PC-9 (cell line): ENCODE measurements at regions not wholly inside any gene's neighbourhood (a gene's known extent, or its start where the extent isn't known, plus 50 kb on each side); places are given as distances from the start of the nearest gene placed in this dataset.

Experiments used
- BruUV-seq: library from RNA; stranded (reverse); fragments of 400-500 nt; replicated peaks from 2 replicates; lab custom pipeline; 2021; lab: Mats Ljungman, UMichigan
- CTCF ChIA-PET: fragments of 300-600 bp; sonication (Branson Sonifier 250); formaldehyde crosslinking; loops from one replicate; lab custom pipeline; 2022; ENCODE audit warnings: antibody characterized with exemption; lab: Charles Lee
- POLR2A ChIA-PET: fragments of 300-600 bp; sonication (Branson Sonifier 250); formaldehyde crosslinking; loops from one replicate; lab custom pipeline; 2022; ENCODE audit warnings: antibody characterized with exemption; ENCODE audit not compliant: unreplicated experiment; lab: Charles Lee
- DNase-seq, 2 experiments: peaks; one replicate each; pipeline versions ENCODE4 v3.0.0 to v3.0.0-alpha.2; 2015 to 2022; ENCODE audit warnings: mixed read lengths in 1 of 2
- H2AFZ ChIP-seq: fragments of 200-600 bp; sonication (generic); 2 replicates; pipeline ENCODE4 v1.8.1; 2017; ENCODE audit warnings: antibody characterized with exemption
- H3F3A ChIP-seq: fragments of 200-600 bp; sonication (generic); 2 replicates; pipeline ENCODE4 v1.8.1; 2017; ENCODE audit warnings: antibody characterized with exemption, mild to moderate bottlenecking, low read depth; ENCODE audit not compliant: insufficient read depth
- H3K27ac ChIP-seq: fragments of 200-600 bp; sonication (generic); 2 replicates; pipeline ENCODE4 v1.6.1; 2016; ENCODE audit warnings: mixed run types
- H3K27me3 ChIP-seq: fragments of 200-600 bp; sonication (generic); 2 replicates; pipeline ENCODE4 v1.6.1; 2016; ENCODE audit warnings: low read depth, mixed run types; ENCODE audit not compliant: insufficient read depth
- H3K36me3 ChIP-seq: fragments of 200-600 bp; sonication (generic); 2 replicates; pipeline ENCODE4 v1.6.1; 2016; ENCODE audit warnings: low read depth, mixed run types
- H3K4me1 ChIP-seq: fragments of 200-600 bp; sonication (generic); replicated peaks from 2 replicates; pipeline ENCODE4 v1.6.1; 2016; ENCODE audit warnings: mixed run types; ENCODE audit not compliant: insufficient read depth
- H3K4me2 ChIP-seq: fragments of 200-600 bp; sonication (generic); 2 replicates; pipeline ENCODE4 v1.6.1; 2017; ENCODE audit warnings: mixed run types
- H3K4me3 ChIP-seq: fragments of 200-600 bp; sonication (generic); 2 replicates; pipeline ENCODE4 v1.6.1; 2016; ENCODE audit warnings: mixed run types
- H3K79me2 ChIP-seq: fragments of 200-600 bp; sonication (generic); 2 replicates; pipeline ENCODE4 v1.6.1; 2017; ENCODE audit warnings: low read depth, mixed run types
- H3K9me2 ChIP-seq: fragments of 200-600 bp; sonication (generic); 2 replicates; pipeline ENCODE4 v1.8.1; 2017; ENCODE audit warnings: mild to moderate bottlenecking; ENCODE audit not compliant: insufficient read depth
- H3K9me3 ChIP-seq: fragments of 200-600 bp; sonication (generic); 2 replicates; pipeline ENCODE4 v1.8.1; 2016; ENCODE audit warnings: low read depth; ENCODE audit not compliant: insufficient read depth
- H4K20me1 ChIP-seq: fragments of 200-600 bp; sonication (generic); 2 replicates; pipeline ENCODE4 v1.8.1; 2017; ENCODE audit not compliant: insufficient read depth
- EZH2 ChIP-seq: fragments of 200-600 bp; sonication (generic); IDR thresholded peaks from 2 replicates; pipeline ENCODE4 v1.8.0; 2017; ENCODE audit warnings: antibody characterized with exemption, low read depth
- intact Hi-C: fragments of 100-400 bp; cut with micrococcal nuclease; formaldehyde crosslinking; loops from one replicate; pipeline ENCODE4 v1.10.0; 2022; ENCODE audit not compliant: unreplicated experiment
- TF ChIP-seq, protein P1 (sequence below): fragments of 200-600 bp; sonication (generic); conservative IDR thresholded peaks from 2 replicates; pipeline ENCODE4 v1.6.1; 2017; ENCODE audit warnings: mixed run types, antibody characterized with exemption, mild to moderate bottlenecking, moderate library complexity

DNA sequence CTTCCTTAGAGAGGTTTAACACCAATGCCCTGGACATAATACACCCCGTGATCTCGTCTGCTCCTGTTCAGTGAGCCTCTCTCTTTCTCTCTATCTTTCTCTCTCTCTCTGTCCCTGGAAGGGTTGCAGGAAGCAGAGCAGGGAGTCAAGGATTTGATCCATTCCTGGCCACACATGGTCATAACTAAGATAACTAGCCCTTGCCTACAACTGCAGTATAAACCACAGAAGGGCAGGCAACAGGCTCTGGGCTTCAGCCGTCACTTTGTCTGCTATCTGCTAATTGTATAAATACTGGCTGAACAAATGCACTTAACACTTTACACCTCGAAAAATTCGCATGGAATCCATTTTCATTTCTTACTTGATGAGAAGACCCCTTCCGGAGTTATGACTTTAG is 357.5 kb upstream of the RUNX1 start:
- no peaks in the 10 kb centered on the region for H3K27me3 ChIP-seq
- DNase-seq: no peak
- no peaks in the 10 kb centered on the region for H3K9me3 ChIP-seq
- H3F3A ChIP-seq: no peaks in the 10 kb centered on the region
- ChIA-PET POLR2A (no interaction called here), CTCF (no interaction called here)
- no peaks in the 10 kb centered on the region for H4K20me1 ChIP-seq
- intact Hi-C loops: no loop called here
- H3K4me2 ChIP-seq: no peak overlapping the region
- H3K79me2 ChIP-seq: no peaks in the 10 kb centered on the region
- H2AFZ ChIP-seq: no peak overlapping the region
- no peaks in the 10 kb centered on the region for H3K4me1 ChIP-seq
- no peaks in the 10 kb centered on the region for H3K9me2 ChIP-seq
- H3K4me3 ChIP-seq: no peak overlapping the region
- H3K27ac ChIP-seq: no peak overlapping the region
- no TSS peak for BruUV-seq
- TF ChIP-seq EZH2: no peak
- TF ChIP-seq, protein P1, sequence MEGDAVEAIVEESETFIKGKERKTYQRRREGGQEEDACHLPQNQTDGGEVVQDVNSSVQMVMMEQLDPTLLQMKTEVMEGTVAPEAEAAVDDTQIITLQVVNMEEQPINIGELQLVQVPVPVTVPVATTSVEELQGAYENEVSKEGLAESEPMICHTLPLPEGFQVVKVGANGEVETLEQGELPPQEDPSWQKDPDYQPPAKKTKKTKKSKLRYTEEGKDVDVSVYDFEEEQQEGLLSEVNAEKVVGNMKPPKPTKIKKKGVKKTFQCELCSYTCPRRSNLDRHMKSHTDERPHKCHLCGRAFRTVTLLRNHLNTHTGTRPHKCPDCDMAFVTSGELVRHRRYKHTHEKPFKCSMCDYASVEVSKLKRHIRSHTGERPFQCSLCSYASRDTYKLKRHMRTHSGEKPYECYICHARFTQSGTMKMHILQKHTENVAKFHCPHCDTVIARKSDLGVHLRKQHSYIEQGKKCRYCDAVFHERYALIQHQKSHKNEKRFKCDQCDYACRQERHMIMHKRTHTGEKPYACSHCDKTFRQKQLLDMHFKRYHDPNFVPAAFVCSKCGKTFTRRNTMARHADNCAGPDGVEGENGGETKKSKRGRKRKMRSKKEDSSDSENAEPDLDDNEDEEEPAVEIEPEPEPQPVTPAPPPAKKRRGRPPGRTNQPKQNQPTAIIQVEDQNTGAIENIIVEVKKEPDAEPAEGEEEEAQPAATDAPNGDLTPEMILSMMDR: no peak
- H3K36me3 ChIP-seq: no peaks in the 10 kb centered on the region

DNA sequence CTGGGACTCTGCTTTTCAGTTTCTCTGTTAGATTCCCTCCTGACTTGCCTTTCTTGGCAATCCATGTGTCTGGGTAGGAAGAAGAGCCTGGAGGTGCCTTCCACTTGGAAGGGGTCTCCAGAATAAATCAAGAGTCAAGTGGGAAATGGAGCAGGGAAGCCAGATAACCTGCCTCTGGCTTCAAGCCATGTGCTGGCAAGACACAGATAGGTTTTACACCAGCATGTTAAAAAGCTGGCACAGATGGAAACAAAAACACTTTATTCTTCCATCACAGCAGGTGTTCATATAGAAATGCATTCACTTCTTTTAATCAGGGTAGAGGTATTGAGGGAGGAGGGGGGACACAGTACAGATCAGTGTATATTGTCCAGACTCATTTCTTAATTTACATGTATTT is 356.9 kb upstream of the RUNX1 start:
- POLR2A ChIA-PET: no interaction called here
- TF ChIP-seq, protein P1: no peak
- TF ChIP-seq EZH2: no peak
- Histone ChIP-seq H3K27ac (no peak overlapping the region), H3K4me3 (no peak overlapping the region), H3K27me3 (no peaks in the 10 kb centered on the region), H3K4me2 (no peak overlapping the region), H3K4me1 (no peaks in the 10 kb centered on the region), H3K36me3 (no peaks in the 10 kb centered on the region), H3K9me2 (no peaks in the 10 kb centered on the region), H2AFZ (no peak overlapping the region), H4K20me1 (no peaks in the 10 kb centered on the region), H3K9me3 (no peaks in the 10 kb centered on the region), H3F3A (no peaks in the 10 kb centered on the region), H3K79me2 (no peaks in the 10 kb centered on the region)
- no peak for DNase-seq
- CTCF ChIA-PET: interaction anchor here (0.6 kb wide), 1 partner anchor 337 kb away, joined by 6 read pairs; no protein-coding TSS in a partner anchor
- intact Hi-C loops: no loop called here
- BruUV-seq: no TSS peak

DNA sequence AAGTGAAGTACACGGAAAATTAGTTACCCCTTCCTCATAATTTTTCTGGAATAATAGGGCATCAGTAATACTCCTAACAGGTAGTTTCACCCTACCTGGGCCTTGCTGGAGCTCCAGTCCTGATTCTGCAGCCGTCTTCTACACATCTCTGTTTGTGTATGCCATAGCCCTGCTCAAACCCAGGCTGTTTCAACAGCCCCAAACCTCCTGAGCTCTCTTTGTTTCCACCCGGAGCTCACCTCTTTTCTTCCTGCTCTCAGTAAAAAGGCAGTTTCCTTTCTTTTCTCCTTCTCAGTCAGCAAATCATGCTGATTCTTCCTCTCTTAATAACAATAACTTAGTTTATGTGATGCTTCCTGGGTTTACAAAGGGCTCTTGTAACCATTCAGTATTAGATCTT is 355.1 kb upstream of the RUNX1 start:
- Histone ChIP-seq H2AFZ (no peak overlapping the region), H3K9me2 (no peaks in the 10 kb centered on the region), H3K4me2 (no peak overlapping the region), H3K4me3 (no peak overlapping the region), H4K20me1 (no peaks in the 10 kb centered on the region), H3F3A (no peaks in the 10 kb centered on the region), H3K79me2 (no peaks in the 10 kb centered on the region), H3K9me3 (no peaks in the 10 kb centered on the region), H3K27me3 (no peaks in the 10 kb centered on the region), H3K36me3 (no peaks in the 10 kb centered on the region), H3K27ac (no peak overlapping the region), H3K4me1 (peaks cover 14% of the 10 kb centered on the region)
- intact Hi-C loops: loop anchor here (5.0 kb wide), 1 partner anchor 438 kb away; no protein-coding TSS in a partner anchor
- no peak for TF ChIP-seq EZH2
- TF ChIP-seq, protein P1: no peak
- BruUV-seq: no TSS peak
- DNase-seq: no peak
- POLR2A ChIA-PET: no interaction called here
- CTCF ChIA-PET: no interaction called here
